Thyroid gland (tissue), 4 donors: ENCODE measurements at regions not wholly inside any gene's neighbourhood (a gene's known extent, or its start where the extent isn't known, plus 50 kb on each side); places are given as distances from the start of the nearest gene placed in this dataset.

ENCODE experiments used
- DNase-seq, 2 donors: peaks; one replicate each; pipeline ENCODE4 v3.0.0-alpha.2; 2019
- H3K27ac ChIP-seq, 3 donors: fragments of 200-600 bp; sonication (generic); 1 replicate in 2 of 3; 2 replicates in 1 of 3; pipeline ENCODE4 v1.5.1; 2016 to 2019; ENCODE audit warnings: mild to moderate bottlenecking in 1 of 3, moderate library complexity in 1 of 3
- H3K27me3 ChIP-seq: fragments of 200-600 bp; sonication (generic); one replicate; pipeline ENCODE4 v1.5.1; 2019
- H3K36me3 ChIP-seq, 2 donors: fragments of 200-600 bp; sonication (generic); one replicate each; pipeline ENCODE4 v1.5.1; 2016 to 2019
- H3K4me1 ChIP-seq, 2 donors: fragments of 200-600 bp; sonication (generic); one replicate each; pipeline ENCODE4 v1.5.1; 2017 to 2019
- H3K4me3 ChIP-seq, 3 donors: fragments of 200-600 bp; sonication (generic); replicated peaks in 1 of 3; 1 replicate in 2 of 3; 2 replicates in 1 of 3; pipeline ENCODE4 v1.5.1; 2016; ENCODE audit warnings: mild to moderate bottlenecking in 1 of 3
- H3K9me3 ChIP-seq: fragments of 200-600 bp; sonication (generic); one replicate; pipeline ENCODE4 v1.5.1; 2017
- POLR2A ChIP-seq, 2 donors: fragments of 450-650 bp; IDR thresholded peaks; one replicate each; pipeline ENCODE4 v1.6.1; 2017; ENCODE audit warnings: antibody characterized with exemption in 2 of 2, mild to moderate bottlenecking in 2 of 2, moderate library complexity in 1 of 2
- WGBS, 2 donors: methylation state at CpG; one replicate each; pipeline ENCODE4 v1.1.5; 2017; 5-methylcytosine and 5-hydroxymethylcytosine counted together
- intact Hi-C: fragments of 100-400 bp; cut with DNase I; formaldehyde crosslinking; loops from one replicate; pipeline ENCODE4 v1.15.1; 2023
- TF ChIP-seq, protein P1 (sequence below), 6 experiments: fragments of 200-600 bp in 3 of 6; fragments of 450-650 bp in 3 of 6; sonication (generic) in 3 of 6; IDR thresholded peaks; one replicate each; pipeline ENCODE4 v1.5.1; 2016 to 2019; ENCODE audit warnings: antibody characterized with exemption in 6 of 6, mild to moderate bottlenecking in 2 of 6, inconsistent platforms in 1 of 6, moderate library complexity in 1 of 6

DNA sequence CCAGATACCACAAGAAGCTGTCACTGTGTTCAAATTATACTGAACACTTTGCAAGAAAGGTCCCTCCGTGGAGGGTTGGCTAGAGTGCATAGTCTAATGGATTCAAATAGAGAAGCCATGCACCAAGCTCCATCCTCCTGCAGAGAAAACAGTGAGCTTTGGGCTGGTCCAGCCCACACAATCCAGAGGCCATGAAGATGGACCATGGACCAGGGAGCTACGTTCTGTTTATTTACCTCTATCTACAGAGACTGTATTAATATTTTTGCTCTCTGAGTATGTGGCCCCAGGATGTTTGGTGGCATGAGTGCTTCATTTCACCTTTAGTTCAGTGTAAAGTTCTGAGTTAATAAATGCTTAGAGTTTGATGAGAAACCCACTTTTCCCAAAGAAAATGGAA, 114.8 kb upstream of the PJA2 start:
- Histone ChIP-seq H3K36me3 (no peaks in the 10 kb centered on the region), H3K27ac (no peak overlapping the region), H3K4me3 (no peak overlapping the region), H3K9me3 (no peaks in the 10 kb centered on the region), H3K4me1 (peaks cover 4% of the 10 kb centered on the region in 2 donors), H3K27me3 (no peaks in the 10 kb centered on the region)
- intact Hi-C loops: no loop called here
- DNase-seq: no peak
- TF ChIP-seq, protein P1, sequence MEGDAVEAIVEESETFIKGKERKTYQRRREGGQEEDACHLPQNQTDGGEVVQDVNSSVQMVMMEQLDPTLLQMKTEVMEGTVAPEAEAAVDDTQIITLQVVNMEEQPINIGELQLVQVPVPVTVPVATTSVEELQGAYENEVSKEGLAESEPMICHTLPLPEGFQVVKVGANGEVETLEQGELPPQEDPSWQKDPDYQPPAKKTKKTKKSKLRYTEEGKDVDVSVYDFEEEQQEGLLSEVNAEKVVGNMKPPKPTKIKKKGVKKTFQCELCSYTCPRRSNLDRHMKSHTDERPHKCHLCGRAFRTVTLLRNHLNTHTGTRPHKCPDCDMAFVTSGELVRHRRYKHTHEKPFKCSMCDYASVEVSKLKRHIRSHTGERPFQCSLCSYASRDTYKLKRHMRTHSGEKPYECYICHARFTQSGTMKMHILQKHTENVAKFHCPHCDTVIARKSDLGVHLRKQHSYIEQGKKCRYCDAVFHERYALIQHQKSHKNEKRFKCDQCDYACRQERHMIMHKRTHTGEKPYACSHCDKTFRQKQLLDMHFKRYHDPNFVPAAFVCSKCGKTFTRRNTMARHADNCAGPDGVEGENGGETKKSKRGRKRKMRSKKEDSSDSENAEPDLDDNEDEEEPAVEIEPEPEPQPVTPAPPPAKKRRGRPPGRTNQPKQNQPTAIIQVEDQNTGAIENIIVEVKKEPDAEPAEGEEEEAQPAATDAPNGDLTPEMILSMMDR (IDR thresholded peaks at IDR 0.05): no peak
- no peak for TF ChIP-seq POLR2A (IDR thresholded peaks at IDR 0.05)
- WGBS, 2 donors: 89 to 100% methylated on average over 2 of the region's 2 CpGs

DNA sequence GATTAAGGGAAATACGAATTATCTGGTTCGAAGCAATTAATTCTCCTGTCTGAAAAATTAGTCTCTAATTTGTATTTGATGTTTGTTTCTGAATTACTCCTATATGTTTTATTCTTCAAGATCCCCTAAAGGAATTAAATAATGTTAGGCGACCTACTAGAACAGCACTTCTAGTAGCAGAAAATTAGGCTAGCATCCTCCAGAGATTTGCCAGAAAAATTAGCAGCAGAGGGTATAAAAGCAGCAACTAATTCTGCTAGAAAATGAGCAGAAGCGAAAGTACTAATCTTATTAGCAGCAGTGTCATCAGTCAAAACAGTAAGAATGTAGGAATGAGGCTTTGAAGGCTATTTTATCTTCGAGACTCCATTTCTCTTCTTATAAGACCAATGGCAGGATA, 114.3 kb upstream of the PJA2 start:
- no peak for DNase-seq
- no peaks in the 10 kb centered on the region for H3K4me1 ChIP-seq
- 90 to 93% methylated on average over 5 of the region's 5 CpGs for WGBS, 2 donors
- TF ChIP-seq, protein P1 (IDR thresholded peaks at IDR 0.05): no peak
- no peak for TF ChIP-seq POLR2A (IDR thresholded peaks at IDR 0.05)
- H3K27me3 ChIP-seq: no peaks in the 10 kb centered on the region
- H3K27ac ChIP-seq: no peak overlapping the region
- no peaks in the 10 kb centered on the region for H3K9me3 ChIP-seq
- intact Hi-C loops: no loop called here
- no peak overlapping the region for H3K4me3 ChIP-seq
- no peaks in the 10 kb centered on the region for H3K36me3 ChIP-seq

DNA sequence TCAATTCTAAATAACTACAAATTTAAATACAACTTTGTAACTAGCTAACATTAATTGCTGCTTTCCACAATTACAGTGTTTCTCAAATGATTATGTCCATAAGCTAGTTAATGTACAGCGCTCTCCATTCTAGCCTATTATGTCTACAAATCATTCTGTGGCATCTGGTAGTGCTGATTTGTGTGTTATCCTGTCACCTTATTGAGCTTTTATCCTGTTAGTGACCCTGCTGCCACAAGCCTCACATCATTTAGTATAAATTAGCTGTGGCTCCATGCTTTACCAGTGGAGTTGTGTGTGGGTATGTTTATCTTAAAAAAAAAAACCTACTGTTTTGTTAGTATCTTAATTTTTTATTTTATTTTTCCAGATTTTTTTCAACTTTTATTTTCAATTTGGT, 112.6 kb upstream of the PJA2 start:
- Histone ChIP-seq H3K27me3 (no peaks in the 10 kb centered on the region), H3K36me3 (no peaks in the 10 kb centered on the region), H3K27ac (no peak overlapping the region), H3K4me1 (no peaks in the 10 kb centered on the region), H3K9me3 (no peaks in the 10 kb centered on the region), H3K4me3 (no peak overlapping the region)
- DNase-seq: no peak
- intact Hi-C loops: no loop called here
- no peak for TF ChIP-seq POLR2A (IDR thresholded peaks at IDR 0.05)
- TF ChIP-seq, protein P1 (IDR thresholded peaks at IDR 0.05): no peak
- 97 to 98% methylated on average over 1 of the region's 1 CpG for WGBS, 2 donors

DNA sequence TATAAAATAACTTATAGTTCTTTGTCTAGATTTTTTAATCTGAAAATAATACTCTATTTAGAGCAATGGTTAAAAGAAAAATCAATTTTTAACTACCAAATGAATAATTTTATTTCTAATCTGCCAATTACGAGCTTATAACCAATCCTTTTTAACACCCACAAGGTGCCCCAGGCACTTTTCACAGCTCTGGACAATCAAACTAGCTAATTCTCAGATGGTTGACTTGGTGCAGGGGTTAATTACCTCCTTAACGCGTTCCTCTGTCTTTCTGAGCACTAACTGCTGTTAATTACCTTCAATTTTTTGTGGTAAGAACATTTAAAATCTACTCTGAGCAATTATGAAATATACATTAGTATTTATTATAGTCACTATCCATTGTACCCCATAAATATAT, 109.6 kb upstream of the PJA2 start:
- no peaks in the 10 kb centered on the region for H3K9me3 ChIP-seq
- DNase-seq: no peak
- intact Hi-C loops: no loop called here
- no peak overlapping the region for H3K4me3 ChIP-seq
- no peaks in the 10 kb centered on the region for H3K36me3 ChIP-seq
- H3K27me3 ChIP-seq: no peaks in the 10 kb centered on the region
- 90 to 97% methylated on average over 3 of the region's 3 CpGs for WGBS, 2 donors
- no peak for TF ChIP-seq POLR2A (IDR thresholded peaks at IDR 0.05)
- TF ChIP-seq, protein P1 (IDR thresholded peaks at IDR 0.05): no peak
- no peak overlapping the region for H3K27ac ChIP-seq
- H3K4me1 ChIP-seq: no peaks in the 10 kb centered on the region

DNA sequence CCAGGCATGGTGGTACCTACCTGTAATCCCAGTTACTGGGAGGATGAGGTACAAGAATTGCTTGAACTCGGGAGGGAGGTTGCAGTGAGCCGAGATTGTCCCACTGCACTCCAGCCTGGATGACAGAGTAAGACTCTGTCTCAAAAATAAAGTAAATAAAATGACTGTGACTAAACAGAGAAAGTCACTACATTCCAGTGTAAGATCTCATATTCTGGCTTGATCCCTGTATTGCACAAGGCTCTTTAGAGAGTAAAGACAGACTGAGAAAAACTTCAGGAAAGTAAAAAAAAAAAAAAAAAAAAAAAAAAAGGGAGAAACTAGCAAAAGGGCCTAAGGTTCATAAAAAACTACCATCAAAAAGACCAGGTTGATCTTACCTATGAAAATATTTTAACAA, 106.6 kb upstream of the PJA2 start:
- H3K4me3 ChIP-seq: no peak overlapping the region
- TF ChIP-seq, protein P1 (IDR thresholded peaks at IDR 0.05): no peak
- TF ChIP-seq POLR2A (IDR thresholded peaks at IDR 0.05): no peak
- H3K4me1 ChIP-seq: no peaks in the 10 kb centered on the region
- no peak overlapping the region for H3K27ac ChIP-seq
- no peaks in the 10 kb centered on the region for H3K27me3 ChIP-seq
- H3K9me3 ChIP-seq: no peaks in the 10 kb centered on the region
- WGBS, 2 donors: 87 to 98% methylated on average over 2 of the region's 2 CpGs
- DNase-seq: no peak
- H3K36me3 ChIP-seq: no peaks in the 10 kb centered on the region
- intact Hi-C loops: no loop called here
